Cerebellar nuclear complex (tissue), 1 donor: ENCODE measurements at regions not wholly inside any gene's neighbourhood (a gene's known extent, or its start where the extent isn't known, plus 50 kb on each side); places are given as distances from the start of the nearest gene placed in this dataset.

Experiments
- DNase-seq, 2 experiments: peaks; one replicate each; lab custom pipeline; 2025; lab: John Stamatoyannopoulos, UW

GRCh38 chr11:79959318-79959717 lies 518.5 kb upstream of the TENM4 start:
- DNase-seq: no peak

- no peak for DNase-seq
Observed at GRCh38 chr11:79957702-79958101, 516.9 kb upstream of the TENM4 start.

GRCh38 chr11:79956061-79956460 lies 515.2 kb upstream of the TENM4 start:
- DNase-seq: no peak

- no peak for DNase-seq
Observed at GRCh38 chr11:79953629-79954028, 512.8 kb upstream of the TENM4 start.

GRCh38 chr11:79950741-79951140 lies 509.9 kb upstream of the TENM4 start:
- no peak for DNase-seq

- DNase-seq: no peak
Observed at GRCh38 chr11:79950172-79950571, 509.3 kb upstream of the TENM4 start.

- DNase-seq: no peak
Observed at GRCh38 chr11:79949574-79949973, 508.7 kb upstream of the TENM4 start.

- DNase-seq: no peak
Observed at GRCh38 chr11:79942646-79943045, 501.8 kb upstream of the TENM4 start.

- DNase-seq: no peak
Observed at GRCh38 chr11:79942090-79942489, 501.3 kb upstream of the TENM4 start.

- DNase-seq: no peak
Observed at GRCh38 chr11:79940974-79941735, 500.3 kb upstream of the TENM4 start.

- DNase-seq: no peak
Observed at GRCh38 chr11:79940165-79940564, 499.3 kb upstream of the TENM4 start.

GRCh38 chr11:79939111-79939510 lies 498.3 kb upstream of the TENM4 start:
- no peak for DNase-seq

- DNase-seq: no peak
Observed at GRCh38 chr11:79937676-79938334, 497.0 kb upstream of the TENM4 start.

- DNase-seq: no peak
Observed at GRCh38 chr11:79932612-79933011, 491.8 kb upstream of the TENM4 start.

GRCh38 chr11:79931692-79932091 lies 490.9 kb upstream of the TENM4 start:
- DNase-seq: no peak

GRCh38 chr11:79926707-79927106 lies 485.9 kb upstream of the TENM4 start:
- no peak for DNase-seq

- no peak for DNase-seq
Observed at GRCh38 chr11:79925570-79925969, 484.7 kb upstream of the TENM4 start.

- DNase-seq: no peak
Observed at GRCh38 chr11:79922641-79923040, 481.8 kb upstream of the TENM4 start.

GRCh38 chr11:79920480-79920879 lies 479.6 kb upstream of the TENM4 start:
- DNase-seq: no peak

- DNase-seq: no peak
Observed at GRCh38 chr11:79919350-79919749, 478.5 kb upstream of the TENM4 start.

- no peak for DNase-seq
Observed at GRCh38 chr11:79918846-79919245, 478.0 kb upstream of the TENM4 start.

- no peak for DNase-seq
Observed at GRCh38 chr11:79906164-79906563, 465.3 kb upstream of the TENM4 start.

GRCh38 chr11:79902493-79902892 lies 461.7 kb upstream of the TENM4 start:
- DNase-seq: no peak

- DNase-seq: no peak
Observed at GRCh38 chr11:79897896-79898295, 457.1 kb upstream of the TENM4 start.
